Smooth muscle cell (in vitro differentiated cells): ENCODE measurements at regions not wholly inside any gene's neighbourhood (a gene's known extent, or its start where the extent isn't known, plus 50 kb on each side); places are given as distances from the start of the nearest gene placed in this dataset.

ENCODE experiments used
- DNase-seq: peaks from one replicate; lab custom pipeline; 2025; ENCODE audit not compliant: unreplicated experiment; lab: John Stamatoyannopoulos, UW
- H2AFZ ChIP-seq: fragments of 200-600 bp; sonication (generic); 2 replicates; pipeline ENCODE4 v1.6.0; 2016; ENCODE audit warnings: antibody characterized with exemption, low read depth, mild to moderate bottlenecking
- H3F3A ChIP-seq: fragments of 200-600 bp; sonication (generic); 2 replicates; pipeline ENCODE4 v1.6.0; 2017; ENCODE audit warnings: antibody characterized with exemption, low read depth
- H3K27ac ChIP-seq: fragments of 200-600 bp; sonication (generic); 2 replicates; pipeline ENCODE4 v1.5.1; 2016; ENCODE audit warnings: low read depth, mild to moderate bottlenecking
- H3K27me3 ChIP-seq: fragments of 200-600 bp; sonication (generic); 2 replicates; pipeline ENCODE4 v1.6.1; 2016; ENCODE audit warnings: low read depth, mild to moderate bottlenecking
- H3K36me3 ChIP-seq: fragments of 200-600 bp; sonication (generic); 2 replicates; pipeline ENCODE4 v1.5.1; 2016; ENCODE audit warnings: low read depth
- H3K4me1 ChIP-seq: fragments of 200-600 bp; sonication (generic); 2 replicates; pipeline ENCODE4 v1.5.1; 2016; ENCODE audit warnings: low read depth
- H3K4me2 ChIP-seq: fragments of 200-600 bp; sonication (generic); 2 replicates; pipeline ENCODE4 v1.6.0; 2016; ENCODE audit warnings: mild to moderate bottlenecking
- H3K4me3 ChIP-seq: fragments of 200-600 bp; sonication (generic); 2 replicates; pipeline ENCODE4 v1.5.1; 2016; ENCODE audit warnings: mild to moderate bottlenecking
- H3K79me2 ChIP-seq: fragments of 200-600 bp; sonication (generic); 2 replicates; pipeline ENCODE4 v1.6.0; 2016; ENCODE audit warnings: low read depth, mild to moderate bottlenecking
- H3K9ac ChIP-seq: fragments of 200-600 bp; sonication (generic); 2 replicates; pipeline ENCODE4 v1.6.0; 2016; ENCODE audit warnings: low read depth
- H3K9me3 ChIP-seq: fragments of 200-600 bp; sonication (generic); replicated peaks from 2 replicates; pipeline ENCODE4 v1.5.1; 2016; ENCODE audit warnings: low read depth
- H4K20me1 ChIP-seq: fragments of 200-600 bp; sonication (generic); 2 replicates; pipeline ENCODE4 v1.6.0; 2016; ENCODE audit warnings: low read depth
- CTCF ChIP-seq: fragments of 200-600 bp; sonication (generic); IDR thresholded peaks from 2 replicates; pipeline ENCODE4 v1.5.1; 2017; ENCODE audit warnings: borderline replicate concordance, mild to moderate bottlenecking, antibody characterized with exemption; ENCODE audit not compliant: insufficient read depth, poor library complexity, severe bottlenecking
- WGBS: methylation state at CpG from one replicate; pipeline ENCODE4 v1.1.7; 2016; ENCODE audit warnings: low lambda C conversion rate; 5-methylcytosine and 5-hydroxymethylcytosine counted together

- Histone ChIP-seq H4K20me1 (no peaks in the 10 kb centered on the region), H3K27me3 (no peaks in the 10 kb centered on the region), H3K36me3 (no peaks in the 10 kb centered on the region), H3K9me3 (no peaks in the 10 kb centered on the region), H3K4me2 (no peak overlapping the region), H3K27ac (no peak overlapping the region), H3K4me3 (no peak overlapping the region), H3K79me2 (no peaks in the 10 kb centered on the region), H3F3A (no peaks in the 10 kb centered on the region), H3K4me1 (peaks cover 42% of the 10 kb centered on the region), H3K9ac (no peak overlapping the region), H2AFZ (no peak overlapping the region)
- TF ChIP-seq CTCF: no peak
- WGBS: 80% methylated on average over 3 of the region's 3 CpGs
- DNase-seq: no peak
Measured at GRCh38 chr13:106879806-106880205, 311.9 kb upstream of the ARGLU1 start.

DNA sequence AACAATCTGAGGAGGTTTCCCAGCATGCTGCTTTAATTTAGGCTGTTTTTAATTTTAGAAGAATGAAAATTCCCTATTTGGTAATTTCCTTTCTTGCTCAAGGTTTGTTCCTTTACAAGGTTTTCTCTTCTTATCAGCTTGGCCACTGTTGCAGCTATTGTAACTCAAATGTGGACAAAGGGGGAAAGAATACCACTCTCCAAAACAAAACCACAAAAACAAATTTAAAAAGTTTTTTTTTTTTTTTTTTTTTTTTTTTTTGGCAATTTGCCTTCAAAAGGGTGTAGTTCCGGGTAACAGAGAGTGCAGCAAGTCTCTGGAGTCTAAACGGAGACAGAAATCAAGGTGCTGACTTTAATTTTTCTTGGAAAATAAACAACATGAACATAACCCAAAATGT is 306.4 kb upstream of the ARGLU1 start:
- Histone ChIP-seq H3K27me3 (no peaks in the 10 kb centered on the region), H3K79me2 (no peaks in the 10 kb centered on the region), H4K20me1 (no peaks in the 10 kb centered on the region), H2AFZ (no peak overlapping the region), H3K9ac (no peak overlapping the region), H3K4me2 (no peak overlapping the region), H3K27ac (no peak overlapping the region), H3K9me3 (no peaks in the 10 kb centered on the region), H3F3A (no peaks in the 10 kb centered on the region), H3K4me3 (no peak overlapping the region), H3K4me1 (peaks cover 11% of the 10 kb centered on the region), H3K36me3 (no peaks in the 10 kb centered on the region)
- DNase-seq: no peak
- TF ChIP-seq CTCF: no peak
- WGBS: 92% methylated on average over 2 of the region's 2 CpGs

DNA sequence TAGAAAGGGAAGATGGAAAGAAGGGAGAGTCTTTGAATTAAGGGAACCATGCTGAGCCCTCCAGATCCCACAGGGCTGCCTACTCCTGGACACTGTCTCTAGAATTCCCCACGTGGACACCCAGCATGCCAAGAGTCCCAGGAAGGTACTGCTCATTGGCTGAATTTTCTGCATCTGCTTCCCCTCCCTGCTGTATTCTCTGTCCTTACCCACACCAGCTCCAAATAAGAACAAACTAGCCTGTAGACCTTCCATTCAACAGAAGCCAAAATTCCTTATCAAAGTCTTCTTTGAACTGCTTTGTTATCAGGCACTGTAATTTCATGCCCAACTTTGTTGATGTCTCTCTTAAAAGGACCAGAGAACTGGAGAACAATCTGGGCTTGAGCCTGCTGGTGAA is 305.9 kb upstream of the ARGLU1 start:
- TF ChIP-seq CTCF: no peak

GRCh38 chr13:106867249-106867648 is 299.3 kb upstream of the ARGLU1 start:
- Histone ChIP-seq H3K9ac (no peak overlapping the region), H3K4me3 (peak overlapping the region; percentile 0), H3K36me3 (no peaks in the 10 kb centered on the region), H3F3A (no peaks in the 10 kb centered on the region), H3K79me2 (no peaks in the 10 kb centered on the region), H4K20me1 (no peaks in the 10 kb centered on the region), H3K27ac (no peak overlapping the region), H3K4me2 (no peak overlapping the region), H3K4me1 (peaks cover 6% of the 10 kb centered on the region), H3K9me3 (no peaks in the 10 kb centered on the region), H2AFZ (peak overlapping the region; percentile 58), H3K27me3 (no peaks in the 10 kb centered on the region)
- TF ChIP-seq CTCF: no peak
- 71% methylated on average over 13 of the region's 13 CpGs for whole genome bisulfite sequencing
- no peak for DNase-seq

More for the DNA sequence above, 305.9 kb upstream of the ARGLU1 start:
- Histone ChIP-seq H3K4me3 (no peak overlapping the region), H3K9me3 (no peaks in the 10 kb centered on the region), H3F3A (no peaks in the 10 kb centered on the region), H3K4me2 (no peak overlapping the region), H3K4me1 (peaks cover 11% of the 10 kb centered on the region), H3K27ac (no peak overlapping the region), H2AFZ (no peak overlapping the region), H3K27me3 (no peaks in the 10 kb centered on the region), H3K79me2 (no peaks in the 10 kb centered on the region), H3K9ac (no peak overlapping the region), H3K36me3 (no peaks in the 10 kb centered on the region), H4K20me1 (no peaks in the 10 kb centered on the region)
- DNase-seq: no peak
- WGBS: 91% methylated on average over 1 of the region's 1 CpG
